Spleen (tissue), 7 donors: ENCODE measurements at regions not wholly inside any gene's neighbourhood (a gene's known extent, or its start where the extent isn't known, plus 50 kb on each side); places are given as distances from the start of the nearest gene placed in this dataset.

Experiments used
- CTCF ChIP-seq, 11 experiments: fragments of 200-600 bp in 7 of 11; fragments of 450-650 bp in 4 of 11; sonication (generic) in 4 of 11; IDR thresholded peaks in 8 of 11; conservative IDR thresholded peaks in 3 of 11; 1 replicate in 7 of 11; 2 replicates in 4 of 11; pipeline versions ENCODE4 v1.4.0 to v1.8.0; 2016 to 2021; ENCODE audit warnings: antibody characterized with exemption in 11 of 11, inconsistent platforms in 4 of 11, mild to moderate bottlenecking in 1 of 11
- POLR2A ChIP-seq, 3 donors: fragments of 450-650 bp; IDR thresholded peaks; one replicate each; pipeline ENCODE4 v1.5.1; 2017; ENCODE audit warnings: antibody characterized with exemption in 3 of 3, mild to moderate bottlenecking in 1 of 3
- donor health status: DM: no; HTN: no; CAD: no; lungs with moderate emphysema.
- donor health status: DM: no; HTN: no; CAD: no.
- donor health status: DM: no; HTN: no; CAD: no.

GRCh38 chr5:52685971-52686370 lies 101.7 kb upstream of the ITGA1 start:
- no peak for TF ChIP-seq CTCF (IDR thresholded peaks at IDR 0.05 in 8 of 11, conservative IDR thresholded peaks at IDR 0.05 in 3 of 11)
- no peak for TF ChIP-seq POLR2A (IDR thresholded peaks at IDR 0.05)
